ENCODE measurements at regions not wholly inside any gene's neighbourhood (a gene's known extent, or its start where the extent isn't known, plus 50 kb on each side); places are given as distances from the start of the nearest gene placed in this dataset.

DNA sequence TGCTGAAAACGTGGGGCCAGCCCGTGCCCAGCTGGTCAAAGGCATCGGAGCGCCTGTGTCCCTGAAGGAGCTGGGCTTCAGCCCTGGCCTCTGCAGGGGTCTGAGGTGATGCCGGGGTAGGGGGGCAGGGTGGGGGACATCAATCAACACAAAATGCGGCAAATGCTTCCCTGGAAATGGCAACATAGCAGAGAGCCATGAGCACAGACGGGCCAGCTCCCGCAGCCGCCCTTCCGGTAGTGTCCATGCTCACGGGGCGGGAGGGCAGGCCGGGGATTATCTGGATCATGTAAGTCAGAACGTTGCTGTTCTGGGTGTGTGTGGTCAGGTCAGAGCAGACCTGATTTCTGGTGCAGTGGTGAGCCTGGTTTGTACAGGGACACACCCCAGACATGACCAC is 56.5 kb upstream of the TWIST2 start:
- WGBS, 3 donors, result 72 to 80% (median 77%) methylated on average over 14 of the region's 14 CpGs
- H3K27ac ChIP-seq (ENCODE audit: low read depth, low read length), result no peak overlapping the region

DNA sequence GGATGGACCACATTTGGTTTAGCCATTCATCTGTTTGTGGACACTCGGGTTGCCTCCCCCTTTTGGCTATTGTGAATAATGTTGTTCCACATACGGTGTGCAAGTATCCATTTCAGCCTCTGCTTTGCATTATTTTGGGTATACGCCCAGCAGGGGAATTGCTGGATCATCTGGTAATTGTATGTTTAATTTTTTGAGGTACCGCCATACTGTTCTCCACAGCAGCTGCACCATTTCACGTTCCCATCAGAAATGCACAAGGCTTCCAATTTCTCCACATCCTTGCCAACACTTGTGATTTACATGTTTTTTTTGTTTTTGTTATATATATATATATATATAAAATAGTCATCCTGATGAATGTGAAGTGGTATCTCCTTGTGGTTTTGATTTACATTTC is 54.6 kb upstream of the TWIST2 start:
- no peak overlapping the region for H3K27ac ChIP-seq (ENCODE audit: low read depth, low read length)
- 87 to 90% (median 88%) methylated on average over 5 of the region's 5 CpGs for WGBS, 3 donors

DNA sequence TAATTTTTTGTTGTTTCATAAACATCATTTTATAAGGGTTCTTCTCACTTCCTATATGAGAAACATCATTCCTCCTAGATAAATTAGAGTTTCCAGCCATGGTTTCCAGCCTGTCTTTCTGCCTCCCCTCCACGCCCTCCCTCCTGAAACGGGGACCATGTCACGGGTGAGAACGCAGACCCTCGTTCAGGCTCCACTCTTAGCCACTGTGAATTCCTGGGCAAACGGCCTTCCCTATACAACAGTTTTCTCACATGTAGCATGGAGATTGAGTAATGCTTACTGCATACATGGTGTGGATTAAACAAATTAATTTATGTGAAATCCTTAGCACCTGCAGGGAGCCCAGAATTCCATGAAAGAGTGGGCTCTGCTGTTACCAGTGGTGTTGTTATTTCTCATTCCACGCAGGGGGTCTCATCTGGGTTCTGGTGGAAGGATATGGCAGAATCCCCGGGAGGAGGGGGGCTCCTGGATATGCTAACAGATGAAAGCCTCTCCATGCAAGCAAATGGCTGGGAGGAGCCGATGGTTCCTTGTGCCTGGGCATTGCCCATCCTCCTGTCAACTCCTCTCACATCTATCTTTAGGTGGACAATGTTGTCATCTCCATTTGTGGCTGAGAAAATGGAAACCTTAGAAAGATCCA is 54.0 kb upstream of the TWIST2 start:
- H3K27ac ChIP-seq (ENCODE audit: low read depth, low read length), result no peak overlapping the region
- 82 to 85% (median 84%) methylated on average over 9 of the region's 9 CpGs for WGBS, 3 donors

DNA sequence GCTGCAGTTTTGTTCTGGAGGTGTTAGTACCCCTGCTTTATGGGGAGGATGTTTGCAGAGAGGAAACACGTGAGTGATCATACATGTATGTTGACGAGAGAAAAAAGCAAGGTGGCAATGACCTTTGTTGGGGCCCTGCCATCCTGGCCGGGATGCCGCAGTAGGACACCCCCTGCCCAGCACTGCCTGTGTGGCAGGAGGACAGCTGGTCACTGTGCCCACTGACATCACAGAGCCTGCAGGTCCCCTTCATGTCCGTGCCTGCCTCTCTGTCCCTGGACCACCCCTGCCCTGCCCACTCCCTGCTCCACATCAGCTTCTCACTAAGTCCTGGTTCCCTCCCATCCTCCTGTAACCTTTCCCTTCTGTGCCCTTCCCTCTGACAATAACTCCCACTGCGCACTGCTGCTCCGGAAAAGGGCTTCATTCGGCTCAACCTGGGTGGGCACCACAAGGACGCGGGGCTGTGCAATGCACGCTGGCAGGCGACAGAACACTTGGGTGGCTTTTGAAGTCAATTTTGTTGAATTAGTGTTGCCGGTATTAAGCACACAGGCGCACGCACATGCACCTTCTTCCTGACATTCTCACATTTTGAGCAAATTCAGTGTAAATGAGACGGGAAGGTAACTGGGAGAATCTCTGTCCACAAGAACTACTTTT is 51.5 kb upstream of the TWIST2 start:
- WGBS, 3 donors, result 83 to 88% (median 87%) methylated on average over 16 of the region's 16 CpGs
- no peak overlapping the region for H3K27ac ChIP-seq (ENCODE audit: low read depth, low read length)

DNA sequence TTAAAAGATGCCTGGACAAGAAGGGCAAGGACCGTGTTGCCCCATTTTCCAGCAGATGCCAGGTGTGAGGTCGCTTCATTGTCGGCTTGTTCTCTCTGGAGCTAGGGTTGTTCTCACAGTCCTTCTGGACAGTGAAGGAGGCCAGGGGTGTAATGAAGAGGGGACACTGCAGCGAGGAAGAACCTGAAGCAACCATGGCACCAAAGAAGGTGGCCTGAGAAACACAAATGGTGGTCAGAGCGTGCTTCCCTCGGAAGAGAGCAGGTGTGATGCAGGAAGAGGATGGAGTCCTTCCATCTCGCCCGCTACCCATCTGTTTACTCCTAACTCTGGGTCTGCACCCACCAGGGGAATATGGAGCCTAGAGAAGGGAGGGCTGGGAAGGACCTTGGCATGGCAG is 50.3 kb upstream of the TWIST2 start:
- no peak overlapping the region for H3K27ac ChIP-seq (ENCODE audit: low read depth, low read length)
- WGBS, 3 donors, result 83 to 96% (median 94%) methylated on average over 8 of the region's 8 CpGs
